ENCODE measurements at regions not wholly inside any gene's neighbourhood (a gene's known extent, or its start where the extent isn't known, plus 50 kb on each side); places are given as distances from the start of the nearest gene placed in this dataset.
A peak's percentile ranks its signal among the peaks of the same experiment; 100 is the strongest.

DNA sequence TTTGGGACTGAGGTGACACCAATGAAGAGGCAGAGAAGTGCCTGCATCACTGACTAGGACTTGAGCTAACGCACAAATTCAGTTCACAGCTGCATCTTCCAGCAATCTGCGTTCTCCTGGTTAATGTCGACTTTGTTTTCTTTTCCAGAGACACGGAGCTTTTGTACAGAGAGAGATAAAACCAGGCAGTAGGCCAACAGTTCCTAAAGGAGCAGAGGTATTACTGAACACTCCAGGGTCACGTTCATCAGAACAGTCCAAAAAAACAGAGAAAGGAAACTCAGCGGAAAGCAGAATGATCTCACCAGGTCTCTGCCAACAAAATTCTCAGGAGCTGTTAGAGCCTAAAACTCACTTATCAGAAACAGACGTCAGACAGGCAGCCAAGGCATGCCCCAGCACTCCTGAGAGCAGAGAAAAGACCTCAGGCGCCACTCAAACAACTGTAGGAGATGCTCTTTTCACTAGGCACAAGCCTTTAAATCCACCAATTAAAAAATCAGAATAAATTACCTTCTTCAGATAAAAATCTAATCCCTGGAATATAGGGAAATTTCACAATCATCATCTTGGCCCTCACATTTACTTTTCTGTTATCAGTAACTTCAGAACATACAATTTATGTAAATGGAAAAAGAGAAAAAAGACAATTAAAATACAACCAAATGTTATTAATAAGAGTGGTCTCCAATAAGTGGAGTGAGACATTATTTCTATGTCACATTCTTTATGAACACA is 95.9 kb upstream of the SPTBN1 start:
- DNase-seq (ENCODE audit: low spot score): peak; percentile 36

DNA sequence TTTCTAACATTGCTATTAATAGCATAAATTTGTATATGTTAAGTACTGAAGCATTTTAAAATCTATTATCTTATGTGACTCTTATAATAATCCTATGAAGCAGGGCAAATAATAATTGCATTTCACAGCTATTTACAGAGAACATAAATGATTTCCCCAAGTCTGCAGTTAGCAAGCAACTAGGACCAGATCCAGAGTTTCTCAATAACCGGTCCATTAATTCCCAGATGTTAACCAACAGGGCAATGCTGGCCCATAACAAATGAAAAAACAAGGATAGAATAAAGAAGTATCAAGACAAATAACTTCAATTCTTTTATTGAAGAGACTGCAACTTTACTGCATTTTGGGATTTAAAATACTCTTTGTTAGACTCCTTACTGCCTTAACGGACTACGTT is 91.7 kb upstream of the SPTBN1 start:
- DNase-seq (ENCODE audit: low spot score): no peak

DNA sequence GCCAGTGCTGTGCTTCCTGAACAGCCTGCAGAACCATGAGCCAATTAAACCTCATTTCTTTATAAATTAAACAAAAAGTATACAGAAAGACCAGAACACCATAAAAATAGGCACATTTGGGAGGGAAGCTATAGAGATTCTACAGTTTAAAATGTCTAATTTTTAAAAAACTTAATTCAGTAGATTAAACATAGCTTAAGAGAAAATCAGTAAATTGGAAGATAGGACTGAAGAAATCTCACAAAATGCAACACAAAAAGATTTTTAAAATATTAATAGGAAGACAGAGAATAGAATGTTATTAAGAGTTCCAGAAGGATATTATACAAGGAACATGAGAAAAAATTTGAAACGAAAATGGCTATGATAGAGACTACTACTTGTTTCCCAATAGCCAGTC is 90.5 kb upstream of the SPTBN1 start:
- DNase-seq (ENCODE audit: low spot score): no peak

DNA sequence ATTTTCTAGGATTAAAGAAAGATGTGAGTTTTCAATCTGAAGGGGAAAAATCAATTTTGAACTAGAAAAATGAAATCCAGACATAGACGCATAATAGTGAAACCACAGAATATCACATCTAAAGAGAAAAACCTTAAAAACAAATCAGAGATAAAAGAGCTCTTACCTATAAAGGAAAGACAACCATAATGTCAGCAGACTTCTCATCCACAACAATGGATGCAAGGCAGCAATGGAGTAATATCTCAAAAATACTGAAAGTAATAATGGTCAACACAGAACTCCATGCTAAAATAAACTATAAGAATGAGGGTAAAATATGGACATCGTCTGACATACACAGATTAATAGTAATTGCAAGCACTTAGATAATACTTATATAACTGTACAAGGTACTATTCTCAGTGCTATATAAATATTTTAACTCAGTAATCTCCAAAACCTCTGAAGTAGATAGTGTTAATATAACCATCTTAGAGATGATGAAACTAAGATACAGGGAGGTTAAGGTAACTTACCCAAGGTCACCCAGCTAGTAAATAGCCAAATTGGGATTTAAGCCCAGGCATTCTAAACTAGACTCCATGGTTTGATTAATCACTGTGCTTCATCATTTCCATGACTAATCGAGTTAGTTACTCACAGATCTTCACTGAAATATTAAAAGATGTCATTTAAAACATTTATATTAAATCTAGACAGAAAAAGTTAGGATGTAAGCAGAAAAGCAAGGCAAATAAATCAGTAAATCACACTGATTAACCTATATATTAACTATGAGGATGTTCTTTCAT is 89.4 kb upstream of the SPTBN1 start:
- no peak for DNase-seq (ENCODE audit: low spot score)

DNA sequence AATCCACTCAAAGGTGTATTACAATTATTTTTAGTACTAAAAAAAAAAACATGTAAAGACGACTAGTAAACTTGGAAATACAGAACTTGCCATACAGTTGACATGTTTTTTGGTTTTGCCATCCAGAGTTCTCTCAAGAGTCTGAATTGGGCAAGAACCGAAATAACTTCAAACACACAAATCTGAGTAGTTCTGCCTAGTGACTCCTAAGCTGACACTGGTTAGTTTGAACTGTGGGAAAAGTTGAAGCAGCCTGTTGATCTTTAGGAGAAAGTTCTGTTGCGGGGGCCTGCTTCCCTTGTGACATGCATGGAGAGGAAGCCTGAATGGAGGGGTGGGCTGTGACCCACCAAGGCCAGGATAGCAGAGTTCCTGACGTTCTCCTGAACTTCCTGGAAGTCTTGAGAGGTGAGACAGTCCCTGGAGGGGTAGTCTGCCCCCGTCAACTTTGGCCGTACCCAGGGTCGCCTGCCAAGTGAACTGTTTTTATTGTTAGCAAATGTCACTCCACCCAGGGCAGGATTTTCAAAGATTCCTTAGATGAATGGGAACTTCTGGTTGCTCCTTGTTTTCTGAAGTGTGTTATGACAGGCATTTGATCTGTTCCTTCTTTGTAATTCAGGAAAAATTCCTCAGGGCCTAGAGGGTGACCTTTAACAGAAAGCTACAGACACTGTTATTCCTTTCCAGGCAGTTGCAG is 85.6 kb upstream of the SPTBN1 start:
- DNase-seq (ENCODE audit: low spot score): no peak

DNA sequence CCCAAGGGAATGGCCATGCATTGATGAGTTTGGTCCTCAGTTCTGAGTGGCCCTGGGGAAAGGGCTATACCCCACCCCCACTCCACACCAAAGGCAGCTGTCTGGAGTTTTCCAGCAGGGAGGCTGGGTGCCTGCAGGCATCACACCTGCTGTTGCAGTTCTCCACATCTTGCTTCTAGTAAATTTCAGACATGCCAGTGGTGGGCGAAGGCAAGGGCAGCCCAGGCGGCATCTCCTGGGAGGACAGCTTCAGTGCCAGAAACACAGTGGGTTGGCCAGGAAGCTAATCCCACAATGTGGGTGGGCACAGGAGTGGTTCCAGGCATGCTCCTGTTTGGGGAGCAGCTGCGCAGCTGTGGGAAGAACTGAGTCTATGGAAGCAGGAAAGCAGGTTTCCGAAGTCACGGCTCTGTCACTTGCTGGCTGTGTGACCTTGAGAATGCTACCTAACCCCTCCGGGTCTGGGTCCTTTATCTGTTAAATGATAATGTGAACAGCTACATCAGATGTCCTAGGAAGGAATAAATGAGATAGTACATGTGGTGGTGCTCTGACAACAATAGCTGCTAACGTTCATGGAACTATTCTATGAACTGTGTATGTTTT is 84.6 kb upstream of the SPTBN1 start:
- DNase-seq (ENCODE audit: low spot score): no peak

DNA sequence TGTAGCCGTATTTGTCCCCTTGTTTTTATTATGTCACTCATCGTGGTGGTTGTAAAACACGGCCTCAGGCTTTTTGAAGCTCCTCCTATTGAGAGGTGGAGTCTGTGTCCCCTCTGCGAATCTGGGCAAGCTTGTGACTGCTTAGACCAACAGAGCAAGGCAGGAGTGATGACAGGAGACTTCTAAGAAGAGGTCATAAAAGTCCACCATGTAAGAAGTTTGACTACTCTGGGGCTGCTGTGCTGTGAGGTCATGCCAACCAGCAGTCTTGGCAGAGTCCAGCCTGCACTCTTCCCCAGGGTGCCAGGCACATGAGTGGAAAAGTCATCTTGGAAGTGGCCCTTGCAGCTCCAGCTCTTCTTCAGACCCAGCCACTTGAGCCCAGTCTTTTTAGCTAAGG is 83.8 kb upstream of the SPTBN1 start:
- DNase-seq (ENCODE audit: low spot score): no peak

DNA sequence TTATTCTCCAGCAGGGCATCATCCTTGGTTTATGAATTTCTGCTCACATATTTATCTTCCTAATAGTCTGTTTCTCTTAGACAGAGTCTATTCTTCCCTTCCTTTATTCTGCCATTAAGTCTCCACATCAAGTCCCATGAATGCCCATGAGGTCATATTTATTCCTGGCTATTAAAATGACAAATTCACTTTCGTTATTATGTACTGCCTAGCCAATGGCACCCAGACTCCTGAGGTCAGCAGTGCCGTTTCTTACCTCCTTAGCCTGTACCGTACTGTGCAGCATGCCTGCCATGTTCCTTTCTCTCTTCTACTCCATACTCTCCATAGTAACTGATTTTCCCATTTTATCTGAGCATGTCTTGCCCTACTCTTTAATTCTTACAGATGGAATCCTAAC is 82.3 kb upstream of the SPTBN1 start:
- no peak for DNase-seq (ENCODE audit: low spot score)

DNA sequence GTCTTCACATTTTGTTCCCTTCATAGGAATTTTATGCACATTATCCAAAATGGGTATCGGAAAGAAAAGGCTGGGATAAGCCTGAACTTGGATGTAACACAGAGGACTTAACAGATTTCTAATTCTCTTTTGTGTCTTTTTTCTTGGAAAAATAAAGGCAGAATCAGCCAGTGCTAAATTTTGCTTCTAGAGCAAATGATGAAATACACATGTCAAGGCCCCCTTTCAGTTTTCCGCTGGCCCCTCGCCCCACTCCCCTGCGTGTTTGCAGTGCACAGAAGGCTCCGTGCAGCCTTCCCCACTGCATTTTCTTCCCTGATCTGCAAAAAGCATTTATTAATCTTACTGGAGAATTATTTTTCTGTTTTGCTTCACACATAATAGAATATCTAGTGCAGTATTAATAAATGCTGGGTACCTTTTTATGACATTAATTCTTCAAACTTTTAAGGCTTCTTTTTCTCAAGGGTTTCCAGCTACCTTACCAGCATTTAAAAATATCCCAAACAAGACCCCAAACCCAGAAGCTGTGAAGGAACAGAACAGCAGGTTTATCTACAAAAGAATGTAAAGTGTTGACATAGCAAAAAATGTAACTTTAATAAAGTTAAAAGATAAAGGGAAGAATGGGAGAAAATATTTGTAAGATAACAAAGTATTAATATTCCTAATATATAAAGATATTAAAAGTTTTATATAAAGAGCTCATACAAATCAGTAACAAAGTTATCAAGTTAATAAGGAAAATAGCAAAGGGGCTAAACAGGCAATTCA is 81.3 kb upstream of the SPTBN1 start:
- no peak for DNase-seq (ENCODE audit: low spot score)

DNA sequence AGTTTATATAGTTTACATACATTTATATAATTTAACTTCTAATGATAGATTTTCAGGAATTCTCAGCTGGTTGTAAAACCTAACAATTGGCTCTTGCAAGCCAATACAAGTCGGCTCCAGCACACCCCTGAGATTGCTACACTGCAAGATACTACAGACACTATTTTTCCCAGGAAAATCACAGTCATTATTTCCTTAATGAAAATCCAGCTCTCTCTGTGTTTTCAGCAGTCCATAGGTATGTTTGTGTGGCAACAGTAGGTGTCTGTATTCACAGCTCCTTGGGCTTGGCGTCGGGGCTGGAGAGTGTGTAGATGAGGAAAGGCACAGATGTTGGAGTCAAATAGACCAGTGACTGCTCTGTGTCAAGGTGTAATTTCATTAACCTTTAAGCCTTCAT is 78.7 kb upstream of the SPTBN1 start:
- DNase-seq (ENCODE audit: low spot score): no peak

DNA sequence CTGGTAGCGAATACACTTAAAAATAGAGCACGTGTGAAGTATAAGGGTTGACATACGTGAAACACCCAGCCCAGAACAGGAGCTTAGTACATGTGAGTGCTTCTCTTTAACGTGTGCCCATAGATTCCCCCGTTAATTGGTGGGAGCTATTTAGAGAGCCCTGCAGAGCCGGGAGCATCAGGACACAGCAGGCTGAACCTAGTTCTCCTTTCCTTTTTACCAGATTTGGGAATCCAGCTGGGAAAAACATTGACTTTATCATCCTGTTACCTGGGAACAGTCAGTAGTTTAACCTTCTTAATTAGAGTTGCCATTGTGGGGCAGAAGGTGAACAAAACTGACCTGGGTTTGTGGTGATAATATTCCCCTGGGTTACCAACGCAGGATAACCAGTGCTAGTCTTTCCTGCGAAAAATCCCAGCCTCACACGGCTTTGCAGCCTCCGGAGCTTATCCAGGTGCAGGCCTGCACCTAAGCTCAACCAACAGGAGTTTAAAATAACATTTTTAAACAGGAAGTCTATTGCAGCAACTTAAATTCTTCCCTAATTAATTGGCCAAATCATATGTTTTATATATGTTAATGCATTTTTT is 78.1 kb upstream of the SPTBN1 start:
- no peak for DNase-seq (ENCODE audit: low spot score)

DNA sequence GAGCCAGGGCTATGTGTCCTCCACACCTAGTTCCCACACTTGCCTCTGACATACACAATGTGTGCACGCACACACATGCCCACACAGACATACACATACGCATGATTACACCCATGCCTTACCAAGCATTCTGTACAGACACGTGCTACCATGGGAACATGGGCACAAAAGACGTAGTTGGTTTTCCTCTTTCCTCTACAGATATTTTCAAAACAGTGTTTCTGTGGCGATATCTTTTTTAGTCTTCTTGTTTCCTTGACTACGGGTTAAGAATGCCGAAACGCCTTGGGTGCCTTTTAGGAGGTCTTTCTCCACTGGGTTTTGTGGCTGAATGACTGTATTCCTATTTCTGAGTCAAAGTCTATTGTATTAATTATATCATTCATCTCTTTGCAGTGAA is 75.5 kb upstream of the SPTBN1 start:
- no peak for DNase-seq (ENCODE audit: low spot score)

DNA sequence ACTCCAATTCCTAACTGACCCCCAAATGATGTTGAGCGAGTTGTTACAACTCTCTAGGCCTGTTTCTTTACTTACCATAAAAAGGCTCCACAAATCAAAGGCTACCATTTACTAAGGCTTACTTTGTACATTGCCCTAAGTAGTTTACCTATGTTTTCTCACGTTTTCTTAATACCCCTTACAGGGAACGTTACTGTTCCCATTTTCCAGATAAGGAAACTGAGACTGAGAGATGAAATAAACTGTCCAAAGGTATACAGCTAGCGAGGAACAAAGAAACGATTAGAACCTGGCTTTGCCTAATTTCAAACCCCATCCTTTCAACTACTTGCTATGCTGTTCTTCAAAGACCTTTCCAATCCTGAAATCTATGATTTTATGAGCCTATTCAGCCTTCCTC is 74.8 kb upstream of the SPTBN1 start:
- DNase-seq (ENCODE audit: low spot score): no peak

DNA sequence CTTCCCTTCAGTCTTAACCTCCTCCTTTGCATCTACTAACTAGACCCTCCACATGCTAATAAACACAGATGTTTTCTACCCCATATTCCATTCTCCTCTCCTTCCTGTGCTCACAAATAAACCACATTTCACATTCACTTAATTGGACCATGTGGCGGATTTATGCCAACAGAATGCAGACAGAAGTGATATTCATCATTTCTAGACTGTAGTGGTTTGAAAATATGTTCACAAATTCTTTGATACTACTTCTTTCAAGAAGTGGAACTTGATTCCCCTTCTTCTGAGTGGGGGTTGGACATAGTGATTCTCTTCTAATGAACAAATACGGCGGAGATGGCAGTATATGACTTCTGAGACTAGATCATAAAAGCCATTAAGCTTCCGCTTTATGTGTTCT is 73.5 kb upstream of the SPTBN1 start:
- no peak for DNase-seq (ENCODE audit: low spot score)

DNA sequence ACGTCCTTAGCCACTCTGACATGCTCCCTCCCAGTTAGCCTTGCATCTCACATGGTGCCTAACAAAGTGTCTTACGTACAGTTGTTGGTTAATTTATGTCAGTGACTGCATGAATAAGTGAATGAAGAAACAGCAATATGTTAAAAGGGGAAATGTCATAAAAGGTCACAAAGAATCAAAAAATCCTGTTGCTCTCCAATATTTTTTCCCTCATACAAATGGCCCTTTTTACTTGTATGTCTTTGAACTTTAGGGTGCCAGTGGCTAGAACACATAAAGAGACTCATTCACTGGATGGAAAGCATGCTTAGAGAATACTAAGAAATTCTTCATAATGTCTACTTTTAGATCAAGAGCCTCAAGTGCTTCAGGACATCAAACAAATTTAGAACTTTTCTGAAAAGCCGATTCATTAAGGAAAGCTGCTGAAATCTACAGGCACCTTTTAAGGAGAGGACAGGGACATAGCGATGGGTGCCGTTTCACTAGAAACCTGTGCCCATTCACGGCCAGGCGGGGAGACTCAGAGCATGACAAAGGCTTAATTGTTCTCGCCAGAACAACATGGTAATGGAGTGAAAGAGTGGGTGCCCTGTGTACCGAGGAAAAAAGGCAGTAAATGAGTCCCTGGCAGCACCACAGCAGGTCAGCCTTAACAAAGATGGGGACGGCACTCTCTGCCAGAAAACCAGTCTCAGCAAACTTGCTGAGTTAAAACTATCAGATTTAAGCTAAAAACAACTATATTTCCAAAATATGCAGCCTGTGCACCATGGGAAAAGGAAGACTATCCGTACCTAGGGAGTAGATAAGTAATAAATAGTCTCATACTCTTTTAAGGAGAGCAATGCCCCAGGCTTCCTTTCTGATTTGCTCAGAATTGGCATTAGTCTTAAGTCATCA is 71.6 kb upstream of the SPTBN1 start:
- no peak for DNase-seq (ENCODE audit: low spot score)

DNA sequence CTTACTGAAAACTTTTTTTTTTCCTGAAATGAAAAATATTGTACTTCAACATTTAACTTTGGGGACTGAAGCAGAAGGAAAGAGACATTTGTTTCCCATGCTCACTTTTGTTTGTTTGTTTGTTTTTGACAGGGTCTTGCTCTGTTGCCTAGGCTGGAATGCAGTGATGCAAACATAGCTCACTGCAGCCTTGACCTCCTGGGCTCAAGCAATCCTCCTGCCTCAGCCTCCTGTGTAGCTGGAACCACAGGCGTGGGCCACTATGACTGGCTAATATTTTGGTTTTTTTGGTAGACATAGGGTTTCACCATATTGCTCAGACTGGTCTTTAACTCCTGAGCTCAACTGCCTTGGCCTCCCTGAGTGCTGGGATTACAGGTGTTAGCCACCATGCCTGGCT is 70.9 kb upstream of the SPTBN1 start:
- no peak for DNase-seq (ENCODE audit: low spot score)

DNA sequence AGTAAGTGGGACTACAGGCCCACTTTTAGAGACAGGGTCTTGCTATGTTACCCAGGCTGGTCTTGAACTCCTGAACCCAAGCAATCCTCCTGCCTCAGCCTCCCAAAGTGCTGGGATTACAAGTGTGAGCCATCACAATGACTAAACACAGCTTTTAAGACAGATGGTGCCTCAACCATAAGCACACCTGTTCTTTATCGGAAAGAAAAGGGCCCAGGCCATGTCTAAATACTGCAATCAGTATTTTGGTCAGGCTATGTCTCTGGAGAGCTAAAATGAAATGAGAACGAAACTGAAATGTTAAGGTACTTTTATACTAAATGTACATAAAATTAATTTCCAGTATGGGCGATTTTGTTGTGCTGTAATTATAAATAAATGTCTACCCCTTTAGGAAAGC is 69.5 kb upstream of the SPTBN1 start:
- no peak for DNase-seq (ENCODE audit: low spot score)

DNA sequence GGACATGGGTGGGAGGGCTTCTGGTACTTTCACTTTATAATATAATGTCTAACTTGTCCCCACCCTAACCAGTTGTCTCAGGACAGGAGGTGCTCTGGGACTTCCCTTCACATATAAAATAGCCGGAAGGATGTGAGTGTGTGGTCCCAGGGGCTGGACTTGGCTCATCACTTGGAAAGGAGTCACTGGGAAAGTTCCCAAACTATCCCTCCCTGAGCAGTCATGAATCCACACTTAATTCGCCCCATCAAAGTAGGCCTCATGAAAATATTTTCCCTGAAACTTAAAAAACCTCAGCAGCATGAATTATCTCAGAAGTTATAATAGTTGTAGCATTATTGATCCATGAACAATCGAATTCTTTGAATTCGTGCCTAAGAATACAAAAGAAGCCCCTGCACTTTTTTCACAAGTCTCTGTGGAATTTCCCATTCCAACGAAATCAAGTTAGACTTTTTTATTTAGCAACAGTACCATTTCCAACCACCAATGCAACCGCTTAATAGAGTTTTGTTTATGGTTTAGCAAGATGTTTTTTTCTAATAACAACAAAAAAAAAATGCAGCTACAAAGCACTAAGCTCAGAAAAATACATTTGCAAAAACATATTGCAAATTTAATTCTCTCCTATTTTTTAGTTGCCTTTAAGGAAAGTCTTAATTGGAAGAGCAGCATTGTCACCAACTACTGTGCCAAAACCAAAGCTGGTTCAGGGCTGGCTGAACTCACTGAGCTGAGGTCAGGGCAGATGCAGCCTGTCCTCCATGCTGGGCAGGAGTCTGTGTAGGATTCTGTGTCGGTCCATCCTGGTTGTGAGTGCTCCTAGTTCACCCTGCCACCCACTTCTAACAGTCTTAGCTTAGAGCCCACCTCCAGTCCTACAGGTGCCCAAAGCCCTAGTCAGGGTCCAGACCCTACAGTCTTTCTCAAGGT is 68.8 kb upstream of the SPTBN1 start:
- peak; percentile 42 for DNase-seq (ENCODE audit: low spot score)

DNA sequence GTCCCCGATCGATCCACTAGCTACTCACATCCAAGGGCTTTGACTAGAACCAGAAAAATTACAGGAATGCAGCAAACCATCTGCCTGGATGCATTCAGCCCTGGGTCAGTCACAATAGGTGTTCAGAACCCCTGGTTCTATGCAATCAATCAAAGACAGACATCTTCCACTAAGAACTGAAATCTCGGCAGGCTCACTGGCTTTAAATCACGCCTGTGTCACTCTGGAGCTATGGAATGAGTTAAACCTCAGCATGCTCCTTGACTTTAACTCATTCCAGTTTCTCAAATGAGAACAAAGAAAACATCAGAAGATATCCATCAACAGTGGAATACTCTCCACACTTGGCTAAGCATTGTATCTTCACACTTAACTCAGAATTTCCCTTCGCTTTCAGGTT is 68.1 kb upstream of the SPTBN1 start:
- DNase-seq (ENCODE audit: low spot score): no peak

All from hepatic stellate cell (primary cell).